ENCODE measurements at regions not wholly inside any gene's neighbourhood (a gene's known extent, or its start where the extent isn't known, plus 50 kb on each side); places are given as distances from the start of the nearest gene placed in this dataset.
"Not testable (repeated sequence)": the region's sequence is repeated elsewhere in the genome, so short reads cannot be mapped to it uniquely, and the experiment has no call there.

DNA sequence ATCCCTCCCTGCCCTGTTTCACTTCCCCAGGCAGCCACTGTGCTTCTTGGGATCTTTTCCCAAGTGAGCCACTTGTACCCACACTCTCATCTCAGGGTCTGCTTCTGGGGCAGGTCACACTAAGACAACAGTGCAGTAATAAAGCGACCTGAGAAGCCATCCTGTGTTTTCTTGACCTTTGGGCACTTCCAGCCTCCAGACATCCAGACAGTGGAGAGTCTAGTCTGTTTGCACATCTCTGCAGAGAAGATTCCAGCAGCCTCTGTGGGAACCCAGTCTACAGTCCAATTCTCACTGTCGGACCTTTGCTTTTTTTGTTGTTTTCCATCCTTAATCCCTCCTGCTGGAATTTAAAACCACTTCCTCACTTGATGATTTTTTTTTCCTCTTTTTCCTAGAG is 50.3 kb upstream of the ATP6AP2 start:
- no peak for DNase-seq

DNA sequence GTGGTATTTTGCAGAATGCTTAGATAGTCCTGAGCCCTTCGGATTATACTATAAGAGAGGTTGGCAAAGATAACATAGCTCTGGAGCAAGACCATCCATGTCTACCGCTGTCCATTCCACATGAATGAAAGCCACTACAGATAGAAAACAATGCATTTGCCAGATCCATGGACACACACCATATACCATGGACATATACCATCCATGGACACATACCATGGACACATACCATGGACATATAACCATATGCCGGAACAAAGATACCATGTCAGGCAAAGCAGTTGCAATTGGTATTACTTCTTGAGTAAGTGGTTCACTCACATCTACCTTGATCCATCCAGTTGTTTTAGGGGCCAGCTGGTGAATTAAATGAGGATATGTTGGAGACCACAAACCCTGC is 53.2 kb upstream of the ATP6AP2 start:
- DNase-seq = no peak

DNA sequence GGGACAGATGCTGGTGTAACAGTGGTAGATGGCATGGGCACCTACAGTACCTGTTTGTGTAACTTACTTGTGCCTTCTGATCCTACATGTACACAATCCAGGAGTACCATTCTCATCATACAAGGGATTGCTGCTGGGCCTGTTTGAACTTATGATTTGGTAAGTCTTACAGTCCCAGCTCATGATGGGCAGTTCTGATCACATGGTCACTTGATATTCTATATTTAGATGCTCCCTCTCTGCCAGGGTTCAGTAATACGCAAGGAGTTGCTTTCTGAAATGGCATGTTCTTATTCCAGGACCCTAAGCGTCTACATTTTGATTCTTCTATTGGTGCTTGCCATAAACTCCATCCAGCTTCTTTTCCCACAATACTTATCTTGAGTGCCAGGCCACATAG is 54.4 kb upstream of the ATP6AP2 start:
- DNase-seq = no peak

DNA sequence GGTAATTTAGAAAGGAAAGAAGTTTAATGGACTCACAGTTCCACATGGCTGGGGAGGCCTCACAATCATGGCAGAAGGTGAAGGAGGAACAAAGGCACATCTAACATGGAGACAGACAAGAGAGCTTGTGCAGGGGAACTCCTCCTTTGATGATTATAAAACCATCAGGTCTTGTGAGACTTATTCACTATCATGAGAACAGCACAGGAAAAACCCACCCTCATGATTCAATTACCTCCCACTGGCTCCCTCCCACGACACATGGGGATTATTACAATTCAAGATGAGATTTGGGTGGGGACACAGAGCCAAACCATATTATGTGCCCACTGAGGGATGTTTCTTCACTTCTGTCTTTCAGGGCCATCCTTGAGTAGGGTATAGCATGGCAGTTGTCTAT is 54.9 kb upstream of the ATP6AP2 start:
- not testable (repeated sequence) for DNase-seq

DNA sequence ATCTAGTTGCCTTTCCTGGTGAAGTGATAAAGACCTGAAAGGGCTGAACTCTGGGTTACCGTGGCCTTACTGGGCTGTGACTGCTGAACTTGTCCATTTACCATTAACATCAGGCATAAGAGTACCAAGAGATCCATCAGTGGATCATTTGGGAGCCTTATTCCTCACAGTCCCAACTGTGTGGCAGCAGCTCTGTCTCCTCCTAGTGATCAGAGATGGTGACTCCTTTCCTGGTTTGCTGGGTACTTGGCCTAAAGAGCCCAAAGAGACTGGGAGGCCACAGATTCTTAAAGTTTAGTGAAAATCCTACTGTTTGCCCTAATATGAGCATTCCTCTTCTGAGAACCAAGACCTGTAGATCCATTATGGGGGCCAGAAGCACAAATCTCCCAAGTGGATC is 56.3 kb upstream of the ATP6AP2 start:
- no peak for DNase-seq

DNA sequence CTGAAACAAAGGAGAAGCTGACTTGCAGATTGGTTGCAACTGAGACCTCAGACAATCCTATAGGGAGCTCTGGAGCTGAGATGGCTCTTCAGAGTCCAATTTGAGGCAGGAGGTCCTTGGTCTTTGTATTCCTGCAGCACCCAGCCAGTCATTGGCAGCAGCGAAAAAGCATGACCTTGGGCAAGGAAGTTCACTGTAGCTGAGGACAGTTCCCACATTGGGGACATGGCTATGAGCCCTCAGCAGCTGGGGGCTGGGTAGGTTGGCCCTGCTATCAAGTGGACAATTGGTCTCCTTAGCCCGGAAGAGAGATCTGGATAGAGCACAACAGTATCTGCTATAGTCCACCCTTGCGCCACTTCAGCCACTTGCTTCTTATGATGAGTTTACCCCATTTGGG is 56.9 kb upstream of the ATP6AP2 start:
- DNase-seq = no peak

DNA sequence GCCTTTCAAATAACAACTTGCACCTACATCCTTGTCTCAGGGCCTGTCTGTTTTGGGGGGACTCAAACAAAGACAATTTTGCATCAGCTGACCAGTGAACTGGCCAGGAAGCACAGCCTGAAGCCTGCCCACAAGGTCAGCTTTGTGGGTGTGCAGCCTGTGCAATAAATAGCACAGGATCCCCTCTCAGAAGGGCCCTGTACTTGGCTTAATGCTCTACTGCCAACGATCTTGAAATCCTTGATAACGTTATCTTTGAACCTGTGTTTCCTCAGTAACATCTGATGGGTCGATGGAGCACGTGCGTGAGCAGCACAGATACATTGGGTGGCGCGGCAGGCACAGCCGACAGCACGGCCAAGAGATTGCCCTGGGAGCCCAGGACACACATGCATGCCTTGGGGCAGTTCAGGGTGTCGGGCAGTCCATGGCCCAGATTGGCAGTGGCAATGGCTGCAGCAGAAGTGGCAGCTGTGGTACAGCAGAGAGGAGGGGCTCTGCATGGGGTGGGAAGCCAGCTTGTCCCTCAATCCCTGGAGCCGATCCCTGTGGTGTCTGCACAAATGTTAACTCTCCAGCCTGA is 58.8 kb upstream of the ATP6AP2 start:
- no peak for DNase-seq

DNA sequence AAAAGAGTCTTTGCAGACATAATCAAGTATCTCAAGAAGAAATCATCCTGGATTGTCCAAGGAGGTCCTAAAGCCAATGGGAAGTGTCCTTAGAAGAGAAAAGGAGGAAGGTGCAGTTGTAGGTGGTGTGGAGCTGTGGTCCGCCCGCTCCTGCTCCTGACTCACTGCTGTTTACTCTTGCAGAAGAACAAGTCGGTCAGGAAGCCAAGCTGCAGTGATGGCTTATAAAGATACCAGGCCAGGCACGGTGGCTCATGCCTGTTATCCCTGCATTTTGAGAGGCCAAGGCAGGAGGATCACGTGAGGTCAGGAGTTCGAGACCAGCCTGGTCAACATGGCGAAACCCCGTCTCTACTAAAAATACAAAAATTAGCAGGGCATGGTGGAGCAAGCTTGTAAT is 66.4 kb upstream of the ATP6AP2 start:
- no peak for DNase-seq

DNA sequence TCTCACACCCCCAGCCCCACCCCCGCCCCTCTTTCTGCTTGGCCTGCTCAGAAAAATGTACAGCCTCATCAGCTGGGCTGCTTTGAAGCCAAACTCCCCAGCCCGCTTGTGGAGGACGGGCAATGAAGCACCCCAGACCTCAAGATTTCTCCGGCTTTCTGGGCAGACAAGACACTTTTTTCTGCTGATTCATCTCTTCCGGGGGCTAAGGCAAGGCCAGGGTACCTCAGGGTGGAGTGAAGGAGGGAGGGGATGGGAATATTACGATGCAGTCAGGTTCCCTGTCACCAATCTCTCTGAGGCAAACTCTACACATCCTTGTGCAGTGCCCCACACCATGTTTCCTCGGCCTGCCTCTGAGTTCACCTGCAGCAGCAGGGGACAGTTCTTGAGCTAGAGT is 66.9 kb upstream of the ATP6AP2 start:
- no peak for DNase-seq

DNA sequence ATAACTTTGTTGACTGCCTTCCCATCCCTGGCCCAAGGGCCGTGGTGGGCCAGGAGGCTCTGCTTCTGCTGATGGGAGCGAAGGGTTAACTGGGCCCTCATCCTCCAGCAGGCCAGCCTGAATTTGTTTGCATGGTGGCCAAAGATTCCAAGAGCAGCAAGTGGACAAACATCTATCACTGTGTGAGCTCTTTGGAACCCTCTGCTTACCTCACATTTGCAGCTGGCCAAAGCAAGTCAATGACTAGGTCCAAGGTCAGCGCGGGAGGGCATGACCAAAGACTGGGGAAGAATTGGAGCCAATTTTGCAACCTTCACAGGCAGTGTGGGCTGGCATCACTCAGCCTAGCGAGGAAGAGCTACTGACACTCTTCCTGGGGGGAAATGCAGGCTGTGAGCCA is 67.8 kb upstream of the ATP6AP2 start:
- DNase-seq = no peak

DNA sequence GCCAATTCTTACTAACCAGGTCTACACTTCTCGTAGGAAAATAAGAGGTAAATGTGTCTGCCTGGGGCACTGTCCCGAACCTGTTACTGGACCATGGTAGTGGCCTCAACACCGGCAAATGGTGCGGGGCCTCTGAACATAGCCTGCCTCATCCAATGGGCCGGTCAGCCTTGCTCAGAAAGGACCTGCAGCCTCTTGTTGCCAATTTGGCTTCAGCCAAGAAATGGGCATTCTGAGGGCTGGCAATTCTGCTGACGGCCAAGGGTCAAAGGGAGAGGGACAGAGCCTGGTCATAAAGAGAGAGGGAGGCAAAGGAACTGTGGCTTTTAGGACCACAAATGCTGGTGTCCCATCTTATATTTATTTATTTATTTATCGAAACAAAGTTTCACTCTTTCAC is 69.5 kb upstream of the ATP6AP2 start:
- no peak for DNase-seq

DNA sequence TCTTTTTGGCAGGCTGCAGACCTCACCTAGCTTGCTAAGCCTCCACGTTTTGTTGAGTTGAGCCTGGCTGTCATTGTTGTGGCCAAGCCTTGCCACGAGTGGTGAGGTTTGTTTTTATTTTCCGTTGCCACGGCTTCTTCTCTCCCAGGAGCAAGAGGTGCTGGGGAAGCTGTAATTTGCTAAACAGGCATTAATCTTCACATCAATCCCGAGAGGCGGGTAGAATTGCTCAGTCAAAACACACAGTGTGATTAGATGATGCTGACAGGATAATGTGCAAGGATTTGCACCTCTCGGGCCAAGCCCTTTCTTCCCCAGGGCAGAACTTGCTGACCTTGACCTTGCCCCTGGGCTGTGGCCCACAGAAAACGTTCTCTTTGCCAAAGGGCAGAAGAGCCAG is 72.2 kb upstream of the ATP6AP2 start:
- DNase-seq = no peak

DNA sequence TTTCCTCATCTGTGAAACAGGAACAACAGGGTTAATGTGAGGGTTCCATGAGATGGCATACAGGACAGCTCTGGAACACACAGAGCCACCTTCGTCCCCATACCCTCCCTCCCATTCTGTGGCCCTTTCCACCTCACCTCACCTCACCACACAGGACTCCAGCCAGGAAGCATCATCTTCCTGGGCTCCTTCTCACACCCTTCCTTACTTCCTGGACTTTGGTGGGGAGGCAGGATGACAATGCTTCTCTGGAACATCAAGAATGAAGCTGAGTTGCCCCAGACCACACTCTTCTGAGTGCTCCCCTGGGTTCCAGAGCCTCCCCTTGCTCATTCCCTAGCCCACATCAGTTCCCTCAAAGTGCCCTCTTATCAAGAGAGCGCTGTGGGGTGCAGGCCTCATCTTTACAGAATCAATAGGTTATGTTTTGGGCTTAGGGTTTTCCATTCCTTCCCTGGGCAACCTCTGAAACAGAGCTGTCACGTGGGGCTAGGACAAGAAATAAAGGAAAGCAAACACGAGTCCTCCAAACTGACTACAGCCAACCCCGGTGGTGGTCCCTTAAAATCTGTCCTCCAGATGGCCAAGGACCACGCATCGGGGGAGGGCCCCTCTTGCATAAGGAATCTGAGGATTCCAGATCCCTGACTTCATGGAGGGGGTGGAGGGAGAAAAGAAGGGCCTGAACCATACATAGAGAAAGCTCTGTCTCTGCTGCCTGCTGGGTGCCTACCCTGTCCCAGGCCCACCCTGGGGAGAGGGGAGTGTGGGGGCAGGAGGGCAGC is 74.4 kb upstream of the ATP6AP2 start:
- no peak for DNase-seq

DNA sequence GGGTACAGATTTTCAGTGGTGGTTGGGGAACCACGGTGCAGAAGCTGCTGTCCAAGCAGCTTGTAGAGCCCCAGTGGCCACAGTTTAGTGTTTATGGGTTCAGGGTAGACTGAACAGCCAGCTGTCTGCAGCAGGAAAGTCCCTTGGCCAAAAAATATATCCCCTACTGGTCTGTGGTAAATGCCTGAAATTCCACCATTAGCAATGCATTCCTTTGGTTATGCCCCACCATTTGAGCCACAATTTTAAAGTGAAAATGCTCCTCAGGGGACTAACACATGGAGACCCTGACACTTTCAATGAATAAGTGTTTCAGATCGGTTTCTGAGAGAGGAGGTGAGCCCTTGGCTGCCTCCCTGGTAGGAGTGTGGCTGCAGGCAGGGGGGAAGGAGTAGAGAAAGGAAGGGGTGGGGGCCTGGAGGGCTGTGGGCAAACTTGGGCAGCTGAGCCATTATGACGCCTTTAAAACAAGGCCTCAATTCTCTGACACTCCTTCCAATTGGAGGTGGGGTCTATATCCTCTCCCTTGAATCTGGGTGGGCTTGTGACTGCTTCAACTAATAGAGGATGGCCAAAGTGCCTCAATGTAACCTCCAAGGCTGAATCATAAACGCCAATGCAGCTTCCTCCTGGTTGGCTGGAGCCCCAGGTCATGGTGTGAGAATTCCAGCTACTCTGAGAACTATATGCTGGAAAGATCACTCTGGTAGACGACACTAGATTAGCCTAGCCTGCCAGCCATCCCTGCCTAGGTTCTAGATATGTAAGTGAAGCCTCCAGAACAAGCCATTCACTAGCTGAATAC is 75.8 kb upstream of the ATP6AP2 start:
- DNase-seq = no peak

DNA sequence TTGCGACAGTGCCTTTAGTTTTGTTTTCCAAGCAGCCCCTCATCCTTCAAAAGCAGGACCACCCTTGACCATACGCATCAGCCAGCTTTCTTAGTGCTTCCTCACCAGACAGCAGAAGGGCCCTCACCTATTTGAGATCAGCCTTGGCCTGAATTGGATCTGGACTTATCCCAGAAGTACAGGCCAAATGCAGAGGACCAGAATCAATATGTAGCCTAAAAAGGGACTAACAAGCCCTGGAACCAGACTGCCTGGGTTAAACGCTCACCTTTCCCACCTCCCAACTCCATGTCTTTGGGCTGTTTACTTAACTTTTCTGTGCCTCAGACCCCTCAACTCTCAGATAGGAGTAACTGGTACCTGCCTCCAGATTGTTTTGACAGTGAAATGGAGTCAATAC is 77.7 kb upstream of the ATP6AP2 start:
- DNase-seq = no peak

DNA sequence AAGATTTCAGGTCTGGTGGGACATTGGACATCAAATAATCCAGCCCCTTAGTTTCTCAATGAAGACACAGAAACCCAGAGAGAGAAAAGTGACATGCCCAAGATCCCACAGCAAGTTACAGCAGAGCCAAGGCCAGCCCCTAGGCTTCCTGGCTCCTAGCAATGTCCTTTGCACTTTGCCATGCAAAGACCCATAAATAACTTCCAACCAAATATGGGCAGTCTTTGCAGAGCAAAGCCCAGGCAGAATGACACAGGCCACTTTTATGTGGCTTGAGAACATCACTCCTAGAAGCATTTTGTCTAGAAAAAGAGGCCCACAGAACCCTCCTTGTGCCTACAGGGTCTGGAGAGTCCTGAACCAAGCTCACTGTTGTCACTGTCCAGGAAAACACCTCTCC is 78.1 kb upstream of the ATP6AP2 start:
- no peak for DNase-seq

DNA sequence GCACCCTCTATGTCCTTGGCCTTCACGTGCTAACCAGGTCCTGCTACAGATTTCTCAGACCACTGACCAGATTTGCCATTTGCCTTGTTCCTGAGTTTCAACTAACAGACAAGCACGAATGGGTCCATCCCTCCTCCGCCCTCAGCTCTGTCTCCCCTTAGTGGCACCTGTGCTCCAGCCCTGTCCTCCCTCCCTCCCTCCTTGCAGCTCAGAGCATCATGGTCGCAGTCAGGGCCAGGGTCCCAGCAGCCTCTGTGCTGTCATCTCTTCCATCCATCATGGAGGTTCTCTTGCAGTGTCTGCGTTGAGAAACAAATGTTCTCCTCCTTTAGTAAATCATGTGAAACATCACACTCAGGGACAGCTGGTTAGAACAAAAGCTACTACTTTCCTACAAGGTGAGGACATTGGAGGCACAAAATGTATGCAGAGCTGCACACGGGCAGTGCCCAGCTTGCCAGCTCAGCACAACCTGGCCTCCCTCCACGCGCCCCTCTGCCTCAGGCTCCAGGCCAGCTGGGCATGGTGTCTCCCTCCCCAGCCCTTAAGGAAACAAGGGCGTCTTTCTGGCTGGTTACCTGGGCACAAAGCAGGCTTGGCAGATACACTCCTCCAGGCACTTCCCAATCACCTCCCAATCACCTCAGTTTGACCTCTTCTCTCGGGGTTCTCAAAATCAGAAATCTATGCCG is 79.5 kb upstream of the ATP6AP2 start:
- DNase-seq = no peak

DNA sequence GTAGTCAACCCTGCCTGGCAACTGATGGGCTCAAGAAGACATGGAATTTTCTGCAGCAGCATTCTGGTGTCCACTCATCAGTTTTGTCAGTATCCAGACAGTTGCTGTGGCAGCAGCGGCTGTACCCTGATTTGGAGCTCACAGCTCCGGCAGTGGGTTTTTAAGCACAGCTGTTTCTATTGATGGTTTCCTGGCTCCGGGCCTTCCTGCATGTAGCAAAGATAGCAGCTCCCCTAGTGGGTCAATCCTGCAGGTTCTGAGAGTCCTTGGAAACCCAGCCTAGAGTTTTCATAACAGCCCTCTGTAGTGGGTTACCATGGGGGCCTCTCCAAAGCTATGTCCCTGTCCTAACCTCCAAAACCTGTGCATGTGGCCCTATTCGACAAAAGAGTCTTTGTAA is 84.0 kb upstream of the ATP6AP2 start:
- no peak for DNase-seq

DNA sequence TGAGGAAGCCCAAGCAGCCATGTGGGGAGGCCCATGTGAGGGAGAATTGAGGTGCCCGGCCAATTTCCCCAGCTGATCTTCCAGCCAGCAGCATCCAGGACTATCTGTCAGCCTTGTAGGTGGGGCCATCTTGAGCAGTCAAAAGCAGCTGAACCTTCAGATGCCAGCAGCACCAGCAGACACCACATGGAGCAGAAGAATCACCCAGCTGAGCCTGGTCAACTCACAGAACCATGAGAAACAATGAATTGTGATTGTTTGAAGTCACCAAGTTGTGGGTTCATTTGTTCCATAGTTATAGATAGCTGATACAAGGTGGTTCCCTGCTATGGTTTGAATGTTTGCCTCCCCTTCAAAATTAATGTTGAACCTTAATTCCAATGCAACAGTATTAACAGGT is 85.1 kb upstream of the ATP6AP2 start:
- no peak for DNase-seq

DNA sequence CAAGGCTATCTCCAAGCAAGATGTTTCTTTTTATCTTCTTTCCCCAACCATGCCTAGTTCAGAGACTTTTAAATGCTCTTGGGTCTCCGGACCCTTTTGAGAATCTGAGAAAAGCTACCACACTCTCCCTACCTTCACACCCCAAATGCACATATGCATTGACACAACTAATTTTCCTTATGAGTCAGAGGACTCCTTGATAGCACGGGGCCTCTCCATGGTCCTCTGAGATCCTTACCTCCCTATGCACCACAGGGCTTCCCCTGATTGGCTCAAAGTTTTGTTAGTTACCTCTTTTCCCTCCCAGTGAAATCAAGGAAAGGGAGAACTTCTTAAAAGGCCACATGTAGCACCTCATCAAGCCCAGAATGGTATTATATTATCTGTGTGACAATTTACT is 86.8 kb upstream of the ATP6AP2 start:
- no peak for DNase-seq

DNA sequence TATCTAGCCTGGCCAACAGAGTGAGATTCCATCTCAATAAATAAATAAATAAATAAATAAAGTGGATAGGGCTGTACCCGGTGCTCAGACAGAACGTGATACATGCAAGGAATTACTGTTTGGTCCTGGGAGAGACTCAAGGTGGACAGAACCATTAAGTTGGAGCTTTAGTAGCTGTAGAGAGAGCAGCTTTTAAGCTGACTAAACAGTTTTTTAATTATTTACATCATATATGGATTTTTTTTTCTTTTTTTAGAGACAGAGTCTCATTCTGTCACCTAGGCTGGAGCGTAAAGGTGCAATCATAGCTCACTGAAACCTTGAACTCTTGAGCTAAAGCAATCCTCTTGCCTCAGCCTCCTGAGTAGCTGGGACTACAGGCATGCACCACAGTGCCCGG is 92.5 kb upstream of the ATP6AP2 start:
- DNase-seq = no peak

DNA sequence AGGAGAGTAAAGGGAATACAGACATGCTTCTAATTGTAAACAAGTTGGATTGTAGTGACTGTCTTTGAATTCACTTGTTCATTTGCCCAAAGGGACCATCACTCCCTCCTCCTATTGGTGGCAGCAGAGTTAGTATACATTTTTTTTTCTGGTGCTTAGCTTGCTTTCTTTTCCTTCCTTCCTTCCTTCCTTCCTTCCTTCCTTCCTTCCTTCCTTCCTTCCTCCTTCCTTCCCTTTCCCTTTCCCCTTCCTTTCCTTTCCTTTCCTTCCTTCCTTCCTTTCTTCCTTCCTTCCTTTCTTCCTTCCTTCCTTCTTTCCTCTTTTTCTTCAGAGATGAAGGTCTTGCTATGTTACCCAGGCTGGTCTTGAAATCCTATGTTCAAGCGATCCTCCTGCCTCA is 94.8 kb upstream of the ATP6AP2 start:
- no peak for DNase-seq

DNA sequence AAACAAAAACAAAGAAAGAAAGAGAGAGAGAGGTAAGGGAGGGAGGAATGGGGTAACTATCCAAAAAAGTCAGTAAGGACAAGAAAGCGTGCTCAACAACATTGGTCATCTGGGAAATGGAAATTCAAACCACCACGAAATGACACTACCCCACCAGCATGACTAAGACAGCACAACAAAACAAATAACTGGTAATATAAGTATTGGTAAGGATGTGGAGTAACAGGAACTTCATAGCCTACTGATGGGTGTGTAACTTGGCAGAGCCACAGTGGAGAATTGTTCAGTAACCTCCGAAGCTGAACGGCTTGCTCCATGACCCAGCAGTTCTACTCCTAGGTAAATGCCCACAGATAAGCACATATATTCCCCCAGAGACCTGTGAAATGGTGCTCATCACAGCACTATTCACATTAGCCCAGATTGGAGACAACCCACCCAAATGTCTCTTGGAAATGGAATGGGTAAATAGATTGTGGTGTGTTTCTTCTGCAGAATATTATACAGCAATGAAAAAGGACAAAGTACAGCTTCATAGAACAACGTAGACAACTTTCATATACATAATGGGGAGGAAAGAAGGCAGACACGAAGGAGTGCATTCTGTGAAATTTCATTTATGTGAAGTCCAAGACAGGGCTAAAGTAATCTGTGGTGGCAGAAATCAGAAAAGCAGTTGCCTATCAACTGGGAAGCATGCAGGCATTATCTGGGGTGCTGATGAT is 95.5 kb upstream of the ATP6AP2 start:
- no peak for DNase-seq

All from activated naive CD4-positive, alpha-beta T cell treated with Interleukin-2 at 50 U/mL for 16 hours (primary cell).